ENCODE measurements at regions not wholly inside any gene's neighbourhood (a gene's known extent, or its start where the extent isn't known, plus 50 kb on each side); places are given as distances from the start of the nearest gene placed in this dataset.

- TF ChIP-seq IRF4 (IDR thresholded peaks at IDR 0.05; ENCODE audit: low read depth, low read length) (no peak), HSF1 (IDR thresholded peaks at IDR 0.05; ENCODE audit: low read depth, low read length) (no peak), MEF2B (IDR thresholded peaks at IDR 0.05; ENCODE audit: partially characterized antibody, poor library complexity, severe bottlenecking) (no peak)
These were observed 566.0 kb upstream of the CDH18 start (continued) for GRCh38 chr5:20554001-20554400.

GRCh38 chr5:20537911-20538703, 550.1 kb upstream of the CDH18 start:
- TF ChIP-seq TCF3 (IDR thresholded peaks at IDR 0.05; ENCODE audit: borderline replicate concordance, insufficient read depth, low read depth, low read length) (no peak), FOXK2 (IDR thresholded peaks at IDR 0.05) (no peak), NFXL1 (IDR thresholded peaks at IDR 0.05; ENCODE audit: borderline replicate concordance) (no peak), BACH1 (IDR thresholded peaks at IDR 0.05; ENCODE audit: borderline replicate concordance) (no peak), EGR1 (IDR thresholded peaks at IDR 0.05; ENCODE audit: borderline replicate concordance in 1 of 2, low read depth in 2 of 2, low read length in 2 of 2) (no peak), NFIC (IDR thresholded peaks at IDR 0.05; ENCODE audit: low read depth, low read length) (no peak), YBX1 (IDR thresholded peaks at IDR 0.05) (no peak), CBFB (IDR thresholded peaks at IDR 0.05; ENCODE audit: low read depth) (no peak), RAD51 (IDR thresholded peaks at IDR 0.05) (no peak), POLR2AphosphoS5 (IDR thresholded peaks at IDR 0.05; ENCODE audit: low read length) (no peak), SMAD1 (IDR thresholded peaks at IDR 0.05; ENCODE audit: low read depth, partially characterized antibody) (no peak), MXI1 (IDR thresholded peaks at IDR 0.05; ENCODE audit: low read depth, low read length) (no peak), SP1 (IDR thresholded peaks at IDR 0.05; ENCODE audit: low read depth, low read length) (no peak), ZNF24 (IDR thresholded peaks at IDR 0.05) (no peak), TAF1 (IDR thresholded peaks at IDR 0.05; ENCODE audit: borderline replicate concordance, low read depth, low read length) (no peak), ATF7 (IDR thresholded peaks at IDR 0.05; ENCODE audit: low read depth) (no peak), SMAD5 (IDR thresholded peaks at IDR 0.05; ENCODE audit: low read depth) (no peak), MAX (IDR thresholded peaks at IDR 0.05; ENCODE audit: low read depth, low read length) (no peak)
- no peak overlapping the region for H3K4me2 ChIP-seq (ENCODE audit: control insufficient read depth, insufficient read depth)
- FAIRE-seq (no peak), ATAC-seq (no peak), DNase-seq (ENCODE audit: low read depth, low spot score) (no peak)
- in situ Hi-C loops (cut with MboI) (no loop called here), intact Hi-C loops (cut with micrococcal nuclease; ENCODE audit: unreplicated experiment) (no loop called here)
- H2AFZ ChIP-seq (ENCODE audit: control insufficient read depth, low read depth, low read length), result no peak overlapping the region
- H3K27ac ChIP-seq (ENCODE audit: control insufficient read depth, insufficient read depth), result no peak overlapping the region
- H3K27me3 ChIP-seq (replicated peaks in 1 of 2; ENCODE audit: control insufficient read depth in 2 of 2, insufficient read depth in 2 of 2, low read length in 1 of 2), result no peaks in the 10 kb centered on the region
- H3K9ac ChIP-seq (ENCODE audit: control insufficient read depth, insufficient read depth, low read length), result no peak overlapping the region
- no peaks in the 10 kb centered on the region for H3K36me3 ChIP-seq (ENCODE audit: control insufficient read depth in 2 of 2, insufficient read depth in 2 of 2, low read length in 1 of 2)
- CTCF ChIA-PET, result interaction anchor here (1.3 kb wide), 1 partner anchor 19 kb away, joined by 3 read pairs; no protein-coding TSS in a partner anchor
- no TSS peak for BruUV-seq (replicated peaks)
- SMC1A ChIA-PET (ENCODE audit: uncharacterized antibody, unreplicated experiment), result interaction anchor here (0.8 to 1.5 kb wide), 2 partner anchors 13 to 16 kb away, joined by 3 to 4 read pairs; no protein-coding TSS in a partner anchor
- no peaks in the 10 kb centered on the region for H4K20me1 ChIP-seq (ENCODE audit: control insufficient read depth, insufficient read depth)
- RAD21 ChIA-PET (ENCODE audit: unreplicated experiment), result no interaction called here
- POLR2A ChIA-PET, result no interaction called here
- no peak overlapping the region for H3K4me3 ChIP-seq
- 4% methylated on average over 4 of the region's 4 CpGs for WGBS (ENCODE audit: insufficient coverage, insufficient replicate concordance, low lambda C conversion rate, missing lambda C conversion rate)
- H3K79me2 ChIP-seq (ENCODE audit: control insufficient read depth, insufficient read depth, low read length), result no peaks in the 10 kb centered on the region
- H3K4me1 ChIP-seq (ENCODE audit: control insufficient read depth, insufficient read depth, low read length), result no peaks in the 10 kb centered on the region
- H3K9me3 ChIP-seq (replicated peaks; ENCODE audit: control insufficient read depth, insufficient read depth, low read length), result no peaks in the 10 kb centered on the region

Measured in GM12878 (cell line).